Epithelial cell of prostate (primary cell): ENCODE measurements at regions not wholly inside any gene's neighbourhood (a gene's known extent, or its start where the extent isn't known, plus 50 kb on each side); places are given as distances from the start of the nearest gene placed in this dataset.

Source experiments
- DNase-seq: peaks from one replicate; pipeline ENCODE4 v3.0.0-alpha.2; 2011; ENCODE audit warnings: low read depth, low spot score
- H3K27ac ChIP-seq: fragments of 450-650 bp; 2 replicates; pipeline ENCODE4 v1.5.1; 2017; ENCODE audit warnings: mild to moderate bottlenecking

GRCh38 chr3:26562021-26562768, 60.4 kb upstream of the LRRC3B start:
- no peak overlapping the region for H3K27ac ChIP-seq
- no peak for DNase-seq
